PC-3 (cell line): ENCODE measurements at regions not wholly inside any gene's neighbourhood (a gene's known extent, or its start where the extent isn't known, plus 50 kb on each side); places are given as distances from the start of the nearest gene placed in this dataset.
A peak's percentile ranks its signal among the peaks of the same experiment; 100 is the strongest.

Experiments used
- ATAC-seq: fragments of 200-7000 bp; cut with Tn5 transposase; 2 replicates; pipeline ENCODE4 v1.9.1; 2020; ENCODE audit warnings: mild to moderate bottlenecking, moderate library complexity
- BruUV-seq: library from RNA; stranded (reverse); fragments of 400-500 nt; replicated peaks from 2 replicates; lab custom pipeline; 2021; lab: Mats Ljungman, UMichigan
- CTCF ChIA-PET: fragments of 300-600 bp; sonication (Branson Sonifier 250); formaldehyde crosslinking; loops from one replicate; lab custom pipeline; 2022; ENCODE audit warnings: antibody characterized with exemption; lab: Charles Lee
- POLR2A ChIA-PET: fragments of 300-600 bp; sonication (Branson Sonifier 250); formaldehyde crosslinking; loops from one replicate; lab custom pipeline; 2022; ENCODE audit warnings: antibody characterized with exemption; ENCODE audit not compliant: unreplicated experiment; lab: Charles Lee
- DNase-seq: peaks from one replicate; pipeline ENCODE4 v3.0.0-alpha.2; 2015
- H2AFZ ChIP-seq: fragments of 300-600 bp; sonication (generic); 2 replicates; pipeline ENCODE4 v1.6.0; 2016; ENCODE audit warnings: antibody characterized with exemption, low read length
- H3F3A ChIP-seq: fragments of 300-600 bp; sonication (generic); one replicate; pipeline ENCODE4 v1.6.0; 2017; ENCODE audit warnings: antibody characterized with exemption, low read length, control low read depth, mild to moderate bottlenecking; ENCODE audit not compliant: unreplicated experiment
- H3K27ac ChIP-seq: fragments of 300-600 bp; sonication (generic); 2 replicates; pipeline ENCODE4 v1.5.1; 2016; ENCODE audit warnings: mild to moderate bottlenecking, low read length
- H3K27me3 ChIP-seq: fragments of 300-600 bp; sonication (generic); 2 replicates; pipeline ENCODE4 v1.6.1; 2016; ENCODE audit warnings: low read length, mixed read lengths
- H3K36me3 ChIP-seq: fragments of 300-600 bp; sonication (generic); 2 replicates; pipeline ENCODE4 v1.6.1; 2016; ENCODE audit warnings: low read depth, mixed run types, low read length, mixed read lengths
- H3K4me1 ChIP-seq: fragments of 300-600 bp; sonication (generic); 2 replicates; pipeline ENCODE4 v1.5.1; 2016; ENCODE audit warnings: low read length; ENCODE audit not compliant: insufficient read depth
- H3K4me2 ChIP-seq: fragments of 300-600 bp; sonication (generic); 2 replicates; pipeline ENCODE4 v1.6.0; 2016; ENCODE audit warnings: low read length
- H3K4me3 ChIP-seq: fragments of 300-600 bp; sonication (generic); 2 replicates; pipeline ENCODE4 v1.5.1; 2016; ENCODE audit warnings: mild to moderate bottlenecking, low read length, mixed read lengths
- H3K79me2 ChIP-seq: fragments of 300-600 bp; sonication (generic); 2 replicates; pipeline ENCODE4 v1.6.1; 2017; ENCODE audit warnings: low read length, mixed read lengths
- H3K9ac ChIP-seq: fragments of 300-600 bp; sonication (generic); 2 replicates; pipeline ENCODE4 v1.6.0; 2016; ENCODE audit warnings: mild to moderate bottlenecking, low read length
- H3K9me2 ChIP-seq: fragments of 300-600 bp; sonication (generic); replicated peaks from 2 replicates; pipeline ENCODE4 v1.6.1; 2016; ENCODE audit warnings: mixed run types, low read length, mixed read lengths
- H3K9me3 ChIP-seq: fragments of 300-600 bp; sonication (generic); 2 replicates; pipeline ENCODE4 v1.6.1; 2016; ENCODE audit warnings: low read length, mixed read lengths
- H4K20me1 ChIP-seq: fragments of 300-600 bp; sonication (generic); 2 replicates; pipeline ENCODE4 v1.6.1; 2016; ENCODE audit warnings: low read length, mixed read lengths
- CTCF ChIP-seq: fragments of 300-600 bp; sonication (generic); conservative IDR thresholded peaks from 2 replicates; pipeline ENCODE4 v1.5.1; 2017; ENCODE audit warnings: antibody characterized with exemption, low read depth, mild to moderate bottlenecking, low read length
- EZH2 ChIP-seq: fragments of 300-600 bp; sonication (generic); IDR thresholded peaks from one replicate; pipeline ENCODE4 v1.6.1; 2017; ENCODE audit warnings: antibody characterized with exemption, mild to moderate bottlenecking, low read length; ENCODE audit not compliant: unreplicated experiment
- EZH2phosphoT487 ChIP-seq: fragments of 300-600 bp; sonication (generic); IDR thresholded peaks from 2 replicates; pipeline ENCODE4 v1.6.1; 2018; ENCODE audit warnings: mild to moderate bottlenecking, antibody characterized with exemption, low read length, borderline replicate concordance
- intact Hi-C: fragments of 100-400 bp; cut with micrococcal nuclease; formaldehyde crosslinking; loops from 2 replicates; pipeline ENCODE4 v1.9.0; 2023

GRCh38 chr10:29141761-29142160 is 147.1 kb upstream of the LYZL1 start:
- CTCF ChIA-PET = interaction anchor here (0.7 kb wide), 1 partner anchor 468 kb away, joined by 4 read pairs; no protein-coding TSS in a partner anchor
- POLR2A ChIA-PET = no interaction called here
- no peaks in the 10 kb centered on the region for H3K36me3 ChIP-seq
- H3F3A ChIP-seq = peaks cover 4% of the 10 kb centered on the region
- BruUV-seq = no TSS peak
- H2AFZ ChIP-seq = no peak overlapping the region
- H3K4me1 ChIP-seq = peaks cover 20% of the 10 kb centered on the region
- TF ChIP-seq EZH2 = no peak
- TF ChIP-seq CTCF = no peak
- no peak for TF ChIP-seq EZH2phosphoT487
- no peaks in the 10 kb centered on the region for H3K27me3 ChIP-seq
- no peak overlapping the region for H3K9ac ChIP-seq
- H3K4me2 ChIP-seq = peak overlapping the region; percentile 43
- peak overlapping the region; percentile 42 for H3K27ac ChIP-seq
- H4K20me1 ChIP-seq = no peaks in the 10 kb centered on the region
- H3K4me3 ChIP-seq = no peak overlapping the region
- no peaks in the 10 kb centered on the region for H3K9me3 ChIP-seq
- H3K9me2 ChIP-seq = no peaks in the 10 kb centered on the region
- DNase-seq (peak; percentile 68), ATAC-seq (peak; percentile 72)
- intact Hi-C loops = no loop called here
- no peaks in the 10 kb centered on the region for H3K79me2 ChIP-seq

- H3K27ac ChIP-seq = no peak overlapping the region
- POLR2A ChIA-PET = no interaction called here
- H3K9me3 ChIP-seq = no peaks in the 10 kb centered on the region
- H3K4me2 ChIP-seq = no peak overlapping the region
- no peak overlapping the region for H3K9ac ChIP-seq
- intact Hi-C loops = no loop called here
- H3K9me2 ChIP-seq = no peaks in the 10 kb centered on the region
- CTCF ChIA-PET = no interaction called here
- H3K4me3 ChIP-seq = no peak overlapping the region
- peaks cover 4% of the 10 kb centered on the region for H3F3A ChIP-seq
- TF ChIP-seq EZH2 = no peak
- no peak for TF ChIP-seq CTCF
- TF ChIP-seq EZH2phosphoT487 = no peak
- H3K36me3 ChIP-seq = no peaks in the 10 kb centered on the region
- no peaks in the 10 kb centered on the region for H3K27me3 ChIP-seq
- no peaks in the 10 kb centered on the region for H3K79me2 ChIP-seq
- no peak for DNase-seq
- no peak overlapping the region for H2AFZ ChIP-seq
- no TSS peak for BruUV-seq
- H3K4me1 ChIP-seq = peaks cover 20% of the 10 kb centered on the region
- no peaks in the 10 kb centered on the region for H4K20me1 ChIP-seq
- no peak for ATAC-seq
These were observed 146.2 kb upstream of the LYZL1 start for GRCh38 chr10:29142516-29143314.

DNA sequence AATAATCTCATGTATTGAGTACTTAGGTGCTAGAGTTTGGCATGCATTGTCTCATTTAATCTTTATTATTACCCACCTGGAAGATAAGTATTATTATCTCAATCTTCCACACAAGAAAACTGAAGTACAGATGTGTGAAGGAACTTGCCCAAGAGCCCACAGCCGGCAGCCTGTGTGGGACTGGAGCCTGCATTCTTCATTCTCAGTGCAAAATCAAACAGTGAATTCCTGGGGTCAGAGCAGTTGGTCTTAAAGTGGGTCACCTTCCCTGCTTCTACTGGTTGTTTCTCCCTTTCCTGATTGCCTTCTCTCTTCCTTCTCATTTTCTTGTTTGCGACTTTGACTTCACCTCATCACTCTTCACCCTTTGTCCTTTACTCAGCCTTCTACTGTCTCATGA is 144.7 kb upstream of the LYZL1 start:
- DNase-seq = no peak
- Histone ChIP-seq H3K4me1 (peaks cover 20% of the 10 kb centered on the region), H2AFZ (no peak overlapping the region), H3K9me2 (no peaks in the 10 kb centered on the region), H4K20me1 (no peaks in the 10 kb centered on the region), H3K27me3 (no peaks in the 10 kb centered on the region), H3K27ac (no peak overlapping the region), H3K4me2 (no peak overlapping the region), H3F3A (peaks cover 4% of the 10 kb centered on the region), H3K9me3 (no peaks in the 10 kb centered on the region), H3K79me2 (no peaks in the 10 kb centered on the region), H3K9ac (no peak overlapping the region), H3K4me3 (no peak overlapping the region), H3K36me3 (no peaks in the 10 kb centered on the region)
- no TSS peak for BruUV-seq
- ChIA-PET POLR2A (no interaction called here), CTCF (no interaction called here)
- intact Hi-C loops = no loop called here
- TF ChIP-seq EZH2 (no peak), CTCF (no peak), EZH2phosphoT487 (no peak)
- ATAC-seq = no peak
